GM13977 (cell line): ENCODE measurements at regions not wholly inside any gene's neighbourhood (a gene's known extent, or its start where the extent isn't known, plus 50 kb on each side); places are given as distances from the start of the nearest gene placed in this dataset.

ENCODE experiments used
- DNase-seq: peaks from one replicate; pipeline ENCODE4 v3.0.0; 2012; ENCODE audit warnings: low spot score
- in situ Hi-C: fragments of 300-500 bp; cut with MboI; formaldehyde crosslinking; loops from one replicate; pipeline ENCODE4 v1.12.0; 2022; ENCODE audit warnings: low sequenced_read_pairs, low pct_unique_long_range_greater_than_20kb, mixed read lengths, inconsistent platforms; ENCODE audit not compliant: unreplicated experiment
- TF ChIP-seq, protein P1 (sequence below): IDR thresholded peaks from 2 replicates; pipeline ENCODE4 v1.5.1; 2012; ENCODE audit warnings: mild to moderate bottlenecking, control low read depth; ENCODE audit not compliant: insufficient read depth; ENCODE audit errors: extremely low read depth, missing control alignments

DNA sequence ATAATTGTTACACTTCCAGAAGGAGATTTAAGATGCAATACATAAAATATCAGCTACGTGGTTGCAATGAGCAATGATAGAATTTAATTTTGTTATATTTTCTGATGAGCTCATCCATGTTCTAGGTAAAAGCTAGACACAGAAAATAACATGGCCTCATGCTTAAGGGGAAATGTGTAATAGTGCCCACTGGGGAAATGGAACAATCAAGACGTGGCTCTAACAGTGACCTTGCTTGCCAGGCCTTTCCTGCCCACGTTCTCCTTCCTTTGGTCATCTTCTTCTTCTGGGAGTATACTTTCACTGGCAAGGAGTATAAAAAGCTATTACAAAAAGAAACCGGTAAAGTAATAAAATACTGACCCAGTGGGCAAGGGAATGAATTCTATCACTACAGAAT is 116.2 kb upstream of the TMEM161B start:
- in situ Hi-C loops = no loop called here
- no peak for DNase-seq
- TF ChIP-seq, protein P1, sequence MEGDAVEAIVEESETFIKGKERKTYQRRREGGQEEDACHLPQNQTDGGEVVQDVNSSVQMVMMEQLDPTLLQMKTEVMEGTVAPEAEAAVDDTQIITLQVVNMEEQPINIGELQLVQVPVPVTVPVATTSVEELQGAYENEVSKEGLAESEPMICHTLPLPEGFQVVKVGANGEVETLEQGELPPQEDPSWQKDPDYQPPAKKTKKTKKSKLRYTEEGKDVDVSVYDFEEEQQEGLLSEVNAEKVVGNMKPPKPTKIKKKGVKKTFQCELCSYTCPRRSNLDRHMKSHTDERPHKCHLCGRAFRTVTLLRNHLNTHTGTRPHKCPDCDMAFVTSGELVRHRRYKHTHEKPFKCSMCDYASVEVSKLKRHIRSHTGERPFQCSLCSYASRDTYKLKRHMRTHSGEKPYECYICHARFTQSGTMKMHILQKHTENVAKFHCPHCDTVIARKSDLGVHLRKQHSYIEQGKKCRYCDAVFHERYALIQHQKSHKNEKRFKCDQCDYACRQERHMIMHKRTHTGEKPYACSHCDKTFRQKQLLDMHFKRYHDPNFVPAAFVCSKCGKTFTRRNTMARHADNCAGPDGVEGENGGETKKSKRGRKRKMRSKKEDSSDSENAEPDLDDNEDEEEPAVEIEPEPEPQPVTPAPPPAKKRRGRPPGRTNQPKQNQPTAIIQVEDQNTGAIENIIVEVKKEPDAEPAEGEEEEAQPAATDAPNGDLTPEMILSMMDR = no peak

DNA sequence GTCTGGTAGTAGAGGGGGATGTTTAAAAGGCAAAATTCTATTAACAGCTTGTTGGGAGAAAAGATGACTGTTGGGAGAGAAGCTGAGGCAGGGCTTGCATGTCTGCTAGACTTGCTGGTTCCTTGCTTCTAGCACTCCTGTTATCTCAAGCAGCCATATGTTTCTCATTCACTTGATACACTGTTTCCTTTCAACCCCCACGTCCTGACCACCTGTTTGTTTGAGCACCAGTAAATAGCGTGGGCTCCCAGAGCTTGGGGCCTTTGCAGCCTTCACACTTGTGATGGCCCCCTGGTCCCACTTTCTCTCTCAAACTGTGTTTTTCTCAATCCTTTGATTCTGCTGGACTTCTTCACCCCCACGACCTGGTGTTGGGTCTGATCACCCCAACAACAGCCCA is 111.7 kb upstream of the TMEM161B start:
- in situ Hi-C loops = no loop called here
- TF ChIP-seq, protein P1 = no peak
- DNase-seq = no peak

DNA sequence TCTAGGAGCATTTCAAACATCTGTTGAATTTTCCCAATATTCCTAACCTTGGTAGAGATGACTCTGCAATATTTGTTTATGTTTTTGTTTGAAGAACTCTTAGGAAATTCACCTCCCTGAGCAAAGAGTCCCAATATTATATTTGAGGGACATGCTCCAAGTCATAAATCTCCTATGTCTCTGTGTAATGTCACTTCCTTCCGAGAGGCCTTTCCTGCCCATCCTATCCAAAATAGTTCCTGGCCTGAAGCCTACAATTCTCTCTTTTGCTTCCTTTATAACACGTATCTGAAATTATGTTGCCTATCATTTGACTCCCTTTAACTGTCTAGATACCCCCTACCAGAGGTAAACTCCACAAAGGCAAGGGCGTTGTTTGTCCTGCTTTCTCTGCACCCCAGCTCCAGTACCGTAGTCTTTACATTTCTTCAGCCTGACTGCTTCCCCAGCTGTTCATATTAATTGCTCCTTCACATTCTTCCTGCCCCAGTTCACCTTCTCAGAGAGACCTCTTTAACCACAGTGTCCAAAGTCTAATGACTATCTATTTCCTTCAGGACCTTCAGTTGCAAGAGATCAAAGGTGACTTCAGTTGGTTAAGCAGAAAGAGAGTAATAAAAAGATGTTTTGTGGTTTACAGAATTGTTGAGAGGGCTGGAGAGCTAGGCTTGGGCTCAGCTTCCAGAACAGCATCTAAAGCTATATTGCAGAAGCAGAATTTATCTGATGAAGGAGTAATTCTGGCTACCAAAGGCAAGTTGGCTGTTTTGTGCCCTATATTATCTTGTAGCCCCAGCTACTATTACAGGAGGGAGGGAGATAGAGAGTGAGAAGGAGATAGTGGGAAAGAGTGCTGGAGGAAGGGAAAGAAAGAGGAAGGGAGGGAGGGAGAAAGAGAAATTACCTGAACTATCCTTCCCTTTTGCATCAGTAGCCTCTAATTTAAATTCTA is 109.3 kb upstream of the TMEM161B start:
- DNase-seq = no peak
- in situ Hi-C loops = no loop called here
- TF ChIP-seq, protein P1 = no peak

DNA sequence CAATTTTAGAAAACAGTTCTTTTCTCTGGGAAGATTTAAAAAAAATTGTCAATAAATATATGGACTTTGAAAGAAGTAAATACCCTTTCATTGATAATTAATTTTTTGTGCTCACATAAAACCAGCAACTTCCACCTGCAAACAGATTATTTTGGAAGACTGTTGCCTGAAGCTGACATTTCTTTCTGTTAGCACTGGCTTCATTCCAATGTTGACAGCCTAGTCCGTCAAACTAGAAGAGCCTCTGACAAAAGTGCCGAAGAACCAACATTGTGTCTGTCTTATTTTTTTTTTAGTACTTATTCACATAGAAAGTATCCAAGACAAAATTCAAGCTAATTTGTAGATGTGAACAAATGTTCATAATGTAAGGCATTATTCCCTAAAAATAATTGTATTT is 108.6 kb upstream of the TMEM161B start:
- in situ Hi-C loops = no loop called here
- TF ChIP-seq, protein P1 = no peak
- DNase-seq = no peak

DNA sequence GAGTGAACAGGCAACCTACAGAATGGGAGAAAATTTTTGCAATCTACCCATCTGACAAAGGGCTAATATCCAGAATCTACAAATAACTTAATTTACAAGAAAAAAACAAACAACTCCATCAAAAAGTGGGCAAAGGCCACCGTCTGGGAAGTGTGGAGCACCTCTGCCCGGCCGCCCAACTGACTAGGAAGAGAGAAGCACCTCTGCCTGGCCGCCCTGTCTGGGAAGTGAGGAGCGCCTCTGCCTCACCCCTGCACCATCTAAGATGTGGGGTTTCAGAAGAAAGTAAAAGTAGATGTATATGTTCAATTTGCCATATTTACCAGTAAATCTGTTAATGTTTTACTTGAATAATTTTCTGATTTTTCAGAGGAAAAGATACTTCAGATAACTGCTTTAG is 108.1 kb upstream of the TMEM161B start:
- DNase-seq = no peak
- TF ChIP-seq, protein P1 = no peak
- in situ Hi-C loops = no loop called here

DNA sequence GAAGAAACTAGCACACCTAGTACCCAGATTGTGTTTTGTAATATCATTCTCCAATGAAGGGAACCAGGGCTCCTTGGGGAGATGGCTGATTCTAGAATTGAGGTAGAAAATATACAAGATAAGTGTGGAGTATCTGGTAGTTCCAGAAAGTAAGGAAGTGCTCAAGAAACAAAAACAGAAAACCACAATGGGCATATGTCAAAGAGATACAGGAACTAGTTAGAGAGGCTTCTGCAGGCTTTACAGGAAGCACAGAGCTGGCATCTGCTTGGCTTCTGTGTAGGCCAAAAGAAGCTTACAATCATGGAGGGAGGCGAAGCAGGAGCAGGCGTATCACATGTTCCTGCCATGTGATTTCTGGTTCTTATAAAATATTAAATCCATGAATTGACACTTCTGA is 105.7 kb upstream of the TMEM161B start:
- TF ChIP-seq, protein P1 = no peak
- DNase-seq = no peak
- in situ Hi-C loops = no loop called here

DNA sequence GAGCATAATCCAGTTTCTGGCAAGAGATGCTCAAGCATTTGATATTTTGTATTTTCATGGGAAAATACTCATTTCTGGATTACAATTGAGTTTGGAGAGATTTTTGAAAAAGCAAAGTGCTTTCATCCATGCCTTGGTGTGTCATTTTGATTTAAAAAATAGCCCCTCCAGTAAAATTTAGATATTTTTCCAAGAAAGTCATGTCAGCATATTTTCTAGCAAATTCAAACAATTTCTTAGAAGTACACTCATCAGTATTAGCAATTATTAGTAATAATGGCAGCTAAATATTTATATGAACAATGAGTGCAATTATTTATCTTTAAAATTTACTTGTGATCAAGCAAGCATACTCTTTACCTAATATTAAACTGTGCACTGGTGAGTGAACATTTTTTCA is 102.2 kb upstream of the TMEM161B start:
- no peak for DNase-seq
- in situ Hi-C loops = no loop called here
- TF ChIP-seq, protein P1 = no peak
